ENCODE measurements at regions not wholly inside any gene's neighbourhood (a gene's known extent, or its start where the extent isn't known, plus 50 kb on each side); places are given as distances from the start of the nearest gene placed in this dataset.

DNA sequence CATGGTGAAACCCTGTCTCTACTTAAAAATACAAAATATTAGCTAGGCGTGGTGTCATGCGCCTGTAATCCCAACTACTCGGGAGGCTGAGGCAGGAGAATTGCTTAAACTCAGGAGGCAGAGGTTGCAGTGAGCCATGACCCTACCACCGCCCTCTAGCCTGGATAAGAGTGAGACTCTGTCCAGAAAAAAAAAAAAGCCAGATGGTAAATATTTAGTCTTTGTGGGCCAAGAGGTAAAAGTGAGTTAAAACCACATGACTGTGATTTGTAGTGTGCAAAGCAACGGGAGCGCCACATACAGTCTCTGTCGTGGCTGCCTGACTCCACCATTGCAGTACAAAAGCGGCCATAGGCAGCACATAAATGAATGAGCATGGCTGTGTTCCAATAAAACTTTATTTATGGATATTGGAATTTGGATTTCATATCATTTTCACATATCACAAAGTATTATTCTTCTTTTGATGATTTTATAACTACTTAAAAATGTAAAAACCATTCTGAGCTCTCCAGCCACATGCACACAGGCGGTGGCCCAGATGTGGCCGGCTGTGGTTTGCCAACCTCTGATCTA, 51.8 kb upstream of the CASZ1 start:
- no peak for DNase-seq

DNA sequence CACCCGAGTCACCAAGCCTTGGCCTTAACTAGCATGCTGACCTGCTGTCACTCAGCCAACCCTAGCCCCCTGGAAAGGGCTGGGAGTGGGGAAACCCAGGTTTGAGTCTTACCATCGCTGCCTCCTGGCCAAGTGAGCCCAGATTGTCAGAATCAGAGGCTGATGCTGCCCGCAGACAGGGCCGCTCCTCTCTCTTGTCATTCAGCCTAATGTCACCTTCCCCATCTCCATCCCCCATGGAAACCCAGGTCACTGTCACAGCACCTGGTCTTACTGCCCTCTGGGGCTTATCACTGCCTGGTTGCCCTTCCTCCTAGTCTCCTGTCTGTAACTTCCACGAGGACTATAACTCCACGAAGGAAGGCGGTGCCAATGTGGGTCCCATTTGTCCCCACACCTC, 53.6 kb upstream of the CASZ1 start:
- DNase-seq, result no peak

DNA sequence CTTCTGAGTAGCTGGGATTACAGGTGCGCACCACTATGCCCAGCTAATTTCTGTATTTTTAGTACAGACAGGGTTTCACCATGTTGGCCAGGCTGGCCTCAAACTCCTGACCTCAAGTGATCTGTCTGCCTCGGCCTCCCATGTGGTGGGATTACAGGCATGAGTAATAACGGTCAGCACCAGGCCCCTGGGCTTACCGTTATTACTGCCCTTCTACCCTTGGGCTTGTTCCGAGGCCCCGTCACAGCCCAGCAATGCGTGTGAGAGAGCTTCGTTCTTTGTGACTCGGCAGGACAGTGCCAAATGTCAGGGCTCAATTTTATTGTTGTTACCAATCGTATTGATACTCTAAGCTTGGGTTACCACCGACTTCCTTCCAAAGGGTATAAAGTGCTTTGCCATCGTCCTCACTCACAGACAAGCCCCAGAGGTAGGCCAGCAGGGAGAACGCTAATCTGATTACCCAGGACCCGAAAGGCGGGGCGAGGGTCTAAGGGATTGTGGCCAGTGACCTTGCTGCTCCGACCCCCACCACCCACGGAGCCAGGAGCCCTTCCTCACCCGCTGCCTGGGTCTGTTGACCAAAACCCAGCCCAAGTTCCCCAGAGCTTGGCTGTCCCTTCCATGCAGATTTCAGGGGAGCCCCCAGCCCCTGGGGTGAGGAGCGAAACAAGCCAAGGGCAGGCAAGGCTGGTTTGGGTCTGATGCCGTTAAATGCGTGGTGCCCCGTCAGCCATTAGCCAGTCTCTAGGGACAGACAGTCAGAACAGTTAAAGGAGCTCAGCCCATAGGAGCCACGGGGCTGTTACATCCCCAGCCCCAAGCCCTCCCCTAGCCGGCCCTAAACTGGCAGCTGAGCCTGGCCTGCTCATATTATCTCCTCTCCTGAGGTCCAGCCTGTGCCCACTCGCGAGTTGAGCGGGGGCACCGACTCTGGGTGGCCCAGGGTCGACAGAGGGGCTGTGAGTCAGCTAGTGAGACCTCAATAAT, 54.9 kb upstream of the CASZ1 start:
- no peak for DNase-seq

DNA sequence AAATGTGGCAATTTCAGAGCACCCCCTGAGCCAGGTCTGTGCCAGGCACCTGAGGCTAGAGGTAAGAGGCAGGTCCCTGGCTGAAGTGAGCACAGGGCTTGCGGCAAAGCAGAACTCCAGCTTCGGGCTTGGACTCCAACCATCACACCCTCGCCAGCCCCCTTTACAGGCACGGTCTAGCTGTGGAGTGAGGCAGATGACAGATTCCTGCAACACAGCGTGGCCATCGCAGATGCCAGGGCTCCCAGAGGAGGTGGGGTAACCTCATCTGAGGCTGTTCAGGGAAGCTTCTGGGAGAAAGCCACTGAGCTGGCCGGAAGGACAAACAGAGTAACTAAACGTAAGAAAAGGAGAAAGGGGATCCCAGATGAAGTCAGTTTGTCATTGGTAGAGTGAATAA, 55.6 kb upstream of the CASZ1 start:
- no peak for DNase-seq

DNA sequence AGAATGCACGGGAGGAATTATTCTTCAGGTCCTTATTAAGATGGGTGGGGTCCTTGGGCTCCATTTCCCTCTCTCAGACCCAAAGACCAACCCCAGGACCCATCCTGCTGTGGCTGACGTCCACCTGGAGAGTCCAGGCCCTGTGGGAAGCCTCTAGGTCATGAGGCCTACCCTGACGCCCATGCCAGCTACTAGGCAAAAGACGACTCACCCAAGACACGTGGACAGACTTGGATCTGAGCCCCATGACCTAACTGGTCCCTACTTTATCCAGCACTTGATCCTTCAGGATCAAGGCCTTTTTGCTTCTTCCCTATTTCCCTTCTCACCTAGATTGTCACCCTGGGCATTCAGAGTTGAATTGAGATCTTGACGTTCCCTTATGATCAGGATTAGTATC, 56.0 kb upstream of the CASZ1 start:
- no peak for DNase-seq

DNA sequence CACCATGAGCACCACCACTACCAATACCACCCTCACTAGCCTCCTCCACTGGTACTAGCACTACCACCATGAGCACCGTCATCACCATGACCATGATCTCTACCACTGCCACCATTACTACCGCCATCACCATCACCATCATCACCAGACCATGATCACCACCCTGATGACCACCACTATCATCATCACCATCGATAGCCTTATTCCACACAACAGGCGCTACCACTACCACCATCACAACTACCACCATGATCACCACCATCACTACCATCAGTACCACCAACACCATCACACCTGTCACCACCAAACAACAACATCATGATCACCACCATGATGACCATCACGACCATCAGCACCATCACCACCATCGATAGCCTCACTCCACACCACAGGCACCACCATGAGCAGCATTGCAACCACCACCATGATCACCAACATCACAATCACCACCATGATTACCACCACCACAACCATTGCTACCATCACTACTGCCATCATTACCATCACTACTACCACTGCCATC, 56.6 kb upstream of the CASZ1 start:
- no peak for DNase-seq

- no peak for DNase-seq
These were observed 57.3 kb upstream of the CASZ1 start for GRCh38 chr1:10853701-10854100.

DNA sequence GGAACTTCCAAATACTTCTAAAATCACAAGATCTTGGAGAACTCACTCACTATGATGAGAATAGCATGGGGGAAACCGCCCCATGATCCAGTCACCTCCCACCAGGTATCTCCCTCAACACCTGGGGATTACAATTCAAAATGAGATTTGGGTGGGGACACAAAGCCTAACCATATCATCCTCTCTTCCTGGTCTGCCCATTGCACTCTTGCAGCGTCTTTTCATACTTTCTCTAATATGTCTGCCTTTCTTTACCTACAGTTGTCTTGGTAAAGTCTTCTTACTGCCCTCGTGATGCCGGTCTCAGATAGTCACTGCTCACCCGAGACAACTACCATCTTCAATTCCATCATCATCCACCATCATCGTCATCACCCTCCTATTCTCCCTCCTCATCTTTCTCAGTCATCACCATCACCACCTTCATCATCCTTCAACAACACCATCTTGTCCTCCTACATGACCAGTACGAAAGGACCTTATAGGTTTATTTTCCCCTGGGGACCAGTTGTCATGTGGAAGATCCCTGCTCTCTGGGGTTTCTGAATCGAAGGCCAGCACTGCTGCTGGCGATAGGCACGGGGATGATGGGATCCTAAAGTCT, 58.5 kb upstream of the CASZ1 start:
- DNase-seq, result no peak

- no peak for DNase-seq
These were observed 59.8 kb upstream of the CASZ1 start for GRCh38 chr1:10856176-10856683.

- no peak for DNase-seq
These were observed 60.6 kb upstream of the CASZ1 start for GRCh38 chr1:10856863-10857598.

DNA sequence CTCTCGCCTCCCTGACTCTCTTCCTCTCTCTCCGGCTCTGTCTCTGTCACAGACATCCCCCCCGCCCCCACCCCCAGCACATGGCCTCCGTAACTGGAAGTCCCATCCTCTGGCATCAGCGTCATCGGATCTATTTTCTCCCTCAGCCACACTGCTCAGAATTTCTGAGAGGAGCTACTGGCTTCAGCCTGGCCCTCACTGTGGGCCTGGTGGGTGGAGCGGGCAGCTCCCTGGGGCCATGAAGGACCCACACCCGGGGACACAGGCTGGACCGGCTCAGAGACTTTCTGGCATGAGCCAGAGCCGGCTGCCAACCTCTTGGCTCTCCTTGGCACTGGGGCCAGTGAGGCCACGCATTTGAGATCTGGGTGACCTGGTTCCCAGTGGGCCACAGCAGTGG, 61.2 kb upstream of the CASZ1 start:
- DNase-seq, result no peak

GRCh38 chr1:10860218-10860617, 63.8 kb upstream of the CASZ1 start:
- DNase-seq, result no peak

DNA sequence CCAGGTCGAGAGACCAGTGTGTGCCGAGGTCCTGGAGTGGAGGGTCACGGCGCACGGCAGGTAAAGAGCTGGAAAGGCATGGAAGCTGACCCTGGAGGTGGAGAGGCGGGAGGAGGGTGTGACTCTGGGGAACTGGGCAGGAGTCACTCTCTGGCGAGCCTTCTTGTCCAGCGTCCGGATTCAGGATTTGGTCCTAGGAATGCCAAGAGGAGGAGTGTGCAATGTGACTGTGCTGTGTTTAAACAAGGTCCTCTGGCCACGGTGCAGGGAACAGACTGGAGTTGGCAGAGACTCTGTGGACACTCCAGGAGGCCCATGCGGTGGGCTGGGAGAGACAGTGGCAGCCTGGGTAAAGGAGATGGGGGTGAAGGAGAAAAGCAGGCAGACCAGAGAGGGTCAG, 64.2 kb upstream of the CASZ1 start:
- DNase-seq, result no peak

DNA sequence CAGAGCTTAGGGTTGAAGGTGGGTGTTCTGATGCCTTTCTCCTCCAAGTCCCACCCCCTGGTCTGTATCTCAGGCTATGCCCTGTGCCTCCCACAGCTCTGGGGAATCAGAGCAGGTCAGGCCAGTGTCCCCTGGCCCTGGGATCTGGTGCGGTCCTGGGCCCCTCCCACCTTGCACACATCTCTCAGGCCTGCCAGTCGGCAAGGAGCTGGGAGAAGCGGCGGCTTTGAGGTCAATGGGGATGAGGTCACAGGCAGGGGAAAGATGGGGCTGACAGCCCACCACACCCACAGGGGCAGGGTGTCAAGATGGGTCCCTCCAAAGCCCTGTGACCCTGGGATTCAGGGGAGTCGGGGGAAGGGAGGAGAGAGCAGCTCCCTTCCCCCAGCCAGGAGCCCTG, 65.4 kb upstream of the CASZ1 start:
- DNase-seq, result no peak

GRCh38 chr1:10862743-10863335, 66.4 kb upstream of the CASZ1 start:
- DNase-seq, result no peak

DNA sequence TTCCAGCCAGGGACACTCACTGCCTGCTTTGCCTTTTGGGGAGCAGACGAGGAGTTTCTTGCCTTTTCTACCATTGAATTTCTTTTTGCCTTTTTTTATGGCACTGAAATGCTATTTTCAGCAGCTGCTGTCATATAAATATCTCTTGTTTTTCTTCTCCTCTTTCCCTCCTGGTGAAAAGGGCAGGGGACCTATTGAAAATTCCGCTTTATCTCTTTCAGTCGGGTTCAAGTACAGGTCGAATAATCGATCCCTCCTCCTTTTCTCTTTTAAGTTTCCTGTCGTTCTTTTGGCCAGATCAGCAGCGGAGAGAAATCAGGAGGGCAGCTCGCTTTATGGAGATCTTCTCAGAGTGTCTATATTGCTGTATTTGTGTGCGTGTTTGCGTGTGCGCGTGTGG, 67.4 kb upstream of the CASZ1 start:
- DNase-seq, result no peak

DNA sequence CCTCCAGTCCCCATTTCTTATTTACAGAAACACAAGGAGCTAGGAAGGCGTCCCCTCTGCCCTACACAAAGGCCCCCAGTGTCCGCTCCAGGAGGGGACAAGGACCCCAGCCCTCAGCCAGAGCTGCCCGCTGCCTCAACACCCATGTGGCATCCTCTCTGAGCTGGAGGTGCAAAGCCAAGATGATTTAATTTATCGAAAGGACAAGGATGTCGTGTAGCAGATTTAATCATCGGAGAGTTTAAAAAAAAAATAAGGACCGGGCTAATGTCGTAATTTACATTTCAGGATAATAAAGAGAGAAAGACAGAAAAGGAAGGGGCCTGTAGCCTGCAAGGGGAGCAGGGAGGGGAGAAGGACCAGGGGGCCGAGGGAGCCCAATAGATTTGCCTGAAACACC, 68.3 kb upstream of the CASZ1 start:
- no peak for DNase-seq

GRCh38 chr1:10865518-10866320, 69.3 kb upstream of the CASZ1 start:
- no peak for DNase-seq

DNA sequence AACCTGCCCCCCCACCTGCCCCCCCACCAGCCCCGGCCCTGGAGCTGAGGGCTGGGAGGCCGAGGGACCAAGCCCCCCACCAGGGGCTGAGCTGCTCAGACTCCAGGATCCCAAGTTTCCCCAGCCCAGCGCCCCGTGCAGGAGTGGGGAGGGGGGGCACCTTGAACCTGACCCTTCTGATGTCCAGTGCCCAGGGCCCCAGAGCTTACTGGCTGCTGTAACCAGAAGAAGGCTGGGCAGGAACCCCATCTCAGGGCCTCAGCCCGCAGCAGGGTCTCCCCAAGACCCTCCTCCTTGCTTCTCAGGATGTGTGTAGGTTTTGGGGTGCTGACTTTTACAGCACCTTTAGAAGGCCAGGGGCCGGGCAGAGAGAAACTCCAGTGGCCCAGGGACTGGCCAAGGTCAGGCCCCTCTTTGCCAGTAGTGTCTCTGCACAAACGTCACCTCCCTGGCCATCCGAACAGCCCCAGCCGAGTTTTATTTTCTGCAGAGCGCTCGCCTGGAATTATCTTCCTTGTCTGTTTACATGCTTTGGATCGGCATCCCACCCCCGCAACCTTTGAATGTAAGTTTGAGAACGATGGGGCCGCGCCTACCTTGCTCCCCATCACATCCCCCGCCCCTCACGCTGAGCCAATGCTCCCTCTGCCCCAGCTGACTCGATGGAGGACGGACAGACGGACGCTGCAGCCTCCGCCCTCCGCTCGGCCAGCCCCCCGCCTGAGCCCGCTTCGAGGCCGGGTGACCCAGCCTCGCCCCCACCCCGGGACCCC, 70.1 kb upstream of the CASZ1 start:
- no peak for DNase-seq

GRCh38 chr1:10867138-10867721, 70.8 kb upstream of the CASZ1 start:
- DNase-seq, result peak; percentile 61

All from CD4-positive, alpha-beta T cell treated with Interleukin-17A for 1 hour (primary cell).